ENCODE measurements at regions not wholly inside any gene's neighbourhood (a gene's known extent, or its start where the extent isn't known, plus 50 kb on each side); places are given as distances from the start of the nearest gene placed in this dataset.

- H4K20me1 ChIP-seq (replicated peaks; ENCODE audit: control insufficient read depth, insufficient read depth, low read length) = no peaks in the 10 kb centered on the region
- no peak for DNase-seq (ENCODE audit: extremely low read depth in 1 of 4, low spot score in 3 of 4)
- TF ChIP-seq CHAMP1 (IDR thresholded peaks at IDR 0.05) (no peak), FOS (IDR thresholded peaks at IDR 0.05; ENCODE audit: extremely low read depth, insufficient read length) (no peak), HNRNPUL1 (IDR thresholded peaks at IDR 0.05; ENCODE audit: low read length) (no peak), ESRRB (CRISPR knock-in tag; IDR thresholded peaks at IDR 0.05; ENCODE audit: borderline replicate concordance) (no peak), LCOR (CRISPR knock-in tag; IDR thresholded peaks at IDR 0.05) (no peak)
- BruUV-seq (replicated peaks) = no TSS peak
- no peaks in the 10 kb centered on the region for H3K9me1 ChIP-seq (ENCODE audit: control insufficient read depth, insufficient read depth, low read length)
- no peak for ATAC-seq
- no peak for FAIRE-seq
- POLR2A ChIA-PET = no interaction called here
- in situ Hi-C loops (cut with MboI) (no loop called here), intact Hi-C loops (cut with micrococcal nuclease) (no loop called here)
- no peaks in the 10 kb centered on the region for H3K79me2 ChIP-seq (ENCODE audit: control insufficient read depth, insufficient read depth, low read length)
- H3K27ac ChIP-seq (ENCODE audit: extremely low read depth, low read depth, low read length) = no peak overlapping the region
- CTCF ChIA-PET (ENCODE audit: low intra/inter-chr PET ratio) = no interaction called here
- H3K36me3 ChIP-seq (ENCODE audit: control insufficient read depth, insufficient read depth, low read length) = no peaks in the 10 kb centered on the region
- no peak overlapping the region for H2AFZ ChIP-seq (ENCODE audit: low read depth, low read length)
- no peak overlapping the region for H3K4me2 ChIP-seq (ENCODE audit: insufficient read depth, low read length)
- H3K9ac ChIP-seq (ENCODE audit: insufficient read depth in 1 of 2, low read depth in 2 of 2, low read length in 2 of 2) = no peak overlapping the region
- H3K9me3 ChIP-seq (replicated peaks; ENCODE audit: control insufficient read depth, insufficient read depth, low read depth, low read length) = no peaks in the 10 kb centered on the region
- no peak overlapping the region for H3K4me3 ChIP-seq
- H3K4me1 ChIP-seq (replicated peaks in 1 of 2; ENCODE audit: control insufficient read depth in 2 of 2, insufficient read depth in 2 of 2, low read length in 2 of 2) = no peaks in the 10 kb centered on the region
- 0 out of 5 replicates have a peak, but pooled peaks cover 0 to 6% of the 10 kb centered on the region in 2 experiments for H3K27me3 ChIP-seq (ENCODE audit: control insufficient read depth in 2 of 2, insufficient read depth in 2 of 2, low read length in 2 of 2)
- 3% methylated on average over 6 of the region's 6 CpGs for WGBS (ENCODE audit: insufficient coverage, low coverage, missing lambda C conversion rate)
Observed at GRCh38 chrX:16462912-16463311, 187.0 kb upstream of the S100G start.
